ENCODE measurements at regions not wholly inside any gene's neighbourhood (a gene's known extent, or its start where the extent isn't known, plus 50 kb on each side); places are given as distances from the start of the nearest gene placed in this dataset.

GRCh38 chr6:81638366-81638765 is 114.1 kb downstream of the TENT5A start:
- TF ChIP-seq, protein P1, sequence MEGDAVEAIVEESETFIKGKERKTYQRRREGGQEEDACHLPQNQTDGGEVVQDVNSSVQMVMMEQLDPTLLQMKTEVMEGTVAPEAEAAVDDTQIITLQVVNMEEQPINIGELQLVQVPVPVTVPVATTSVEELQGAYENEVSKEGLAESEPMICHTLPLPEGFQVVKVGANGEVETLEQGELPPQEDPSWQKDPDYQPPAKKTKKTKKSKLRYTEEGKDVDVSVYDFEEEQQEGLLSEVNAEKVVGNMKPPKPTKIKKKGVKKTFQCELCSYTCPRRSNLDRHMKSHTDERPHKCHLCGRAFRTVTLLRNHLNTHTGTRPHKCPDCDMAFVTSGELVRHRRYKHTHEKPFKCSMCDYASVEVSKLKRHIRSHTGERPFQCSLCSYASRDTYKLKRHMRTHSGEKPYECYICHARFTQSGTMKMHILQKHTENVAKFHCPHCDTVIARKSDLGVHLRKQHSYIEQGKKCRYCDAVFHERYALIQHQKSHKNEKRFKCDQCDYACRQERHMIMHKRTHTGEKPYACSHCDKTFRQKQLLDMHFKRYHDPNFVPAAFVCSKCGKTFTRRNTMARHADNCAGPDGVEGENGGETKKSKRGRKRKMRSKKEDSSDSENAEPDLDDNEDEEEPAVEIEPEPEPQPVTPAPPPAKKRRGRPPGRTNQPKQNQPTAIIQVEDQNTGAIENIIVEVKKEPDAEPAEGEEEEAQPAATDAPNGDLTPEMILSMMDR (tag by site-specific recombination; IDR thresholded peaks at IDR 0.05): no peak
- TF ChIP-seq ZNF658 (tag by site-specific recombination; IDR thresholded peaks at IDR 0.05) (no peak), ZNF596 (tag by site-specific recombination; IDR thresholded peaks at IDR 0.05) (no peak), ZNF621 (tag by site-specific recombination; IDR thresholded peaks at IDR 0.05) (no peak), KLF8 (tag by site-specific recombination; IDR thresholded peaks at IDR 0.05) (no peak), YY1 (tag by site-specific recombination; IDR thresholded peaks at IDR 0.05) (no peak), ZNF132 (tag by site-specific recombination; IDR thresholded peaks at IDR 0.05; ENCODE audit: borderline replicate concordance) (no peak), ZNF449 (tag by site-specific recombination; IDR thresholded peaks at IDR 0.05) (no peak), ZSCAN16 (tag by site-specific recombination; IDR thresholded peaks at IDR 0.05) (no peak), KLF9 (tag by site-specific recombination; IDR thresholded peaks at IDR 0.05; ENCODE audit: low read depth) (no peak), ZBTB20 (tag by site-specific recombination; IDR thresholded peaks at IDR 0.05) (no peak), ZBTB44 (tag by site-specific recombination; IDR thresholded peaks at IDR 0.05) (no peak)
- TF ChIP-seq, protein P2, sequence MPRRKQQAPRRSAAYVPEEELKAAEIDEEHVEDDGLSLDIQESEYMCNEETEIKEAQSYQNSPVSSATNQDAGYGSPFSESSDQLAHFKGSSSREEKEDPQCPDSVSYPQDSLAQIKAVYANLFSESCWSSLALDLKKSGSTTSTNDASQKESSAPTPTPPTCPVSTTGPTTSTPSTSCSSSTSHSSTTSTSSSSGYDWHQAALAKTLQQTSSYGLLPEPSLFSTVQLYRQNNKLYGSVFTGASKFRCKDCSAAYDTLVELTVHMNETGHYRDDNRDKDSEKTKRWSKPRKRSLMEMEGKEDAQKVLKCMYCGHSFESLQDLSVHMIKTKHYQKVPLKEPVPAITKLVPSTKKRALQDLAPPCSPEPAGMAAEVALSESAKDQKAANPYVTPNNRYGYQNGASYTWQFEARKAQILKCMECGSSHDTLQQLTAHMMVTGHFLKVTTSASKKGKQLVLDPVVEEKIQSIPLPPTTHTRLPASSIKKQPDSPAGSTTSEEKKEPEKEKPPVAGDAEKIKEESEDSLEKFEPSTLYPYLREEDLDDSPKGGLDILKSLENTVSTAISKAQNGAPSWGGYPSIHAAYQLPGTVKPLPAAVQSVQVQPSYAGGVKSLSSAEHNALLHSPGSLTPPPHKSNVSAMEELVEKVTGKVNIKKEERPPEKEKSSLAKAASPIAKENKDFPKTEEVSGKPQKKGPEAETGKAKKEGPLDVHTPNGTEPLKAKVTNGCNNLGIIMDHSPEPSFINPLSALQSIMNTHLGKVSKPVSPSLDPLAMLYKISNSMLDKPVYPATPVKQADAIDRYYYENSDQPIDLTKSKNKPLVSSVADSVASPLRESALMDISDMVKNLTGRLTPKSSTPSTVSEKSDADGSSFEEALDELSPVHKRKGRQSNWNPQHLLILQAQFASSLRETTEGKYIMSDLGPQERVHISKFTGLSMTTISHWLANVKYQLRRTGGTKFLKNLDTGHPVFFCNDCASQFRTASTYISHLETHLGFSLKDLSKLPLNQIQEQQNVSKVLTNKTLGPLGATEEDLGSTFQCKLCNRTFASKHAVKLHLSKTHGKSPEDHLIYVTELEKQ (tag by site-specific recombination; IDR thresholded peaks at IDR 0.05; ENCODE audit: borderline replicate concordance): no peak
